C4-2B (cell line): ENCODE measurements at regions not wholly inside any gene's neighbourhood (a gene's known extent, or its start where the extent isn't known, plus 50 kb on each side); places are given as distances from the start of the nearest gene placed in this dataset.

Experiments used
- H3K27ac ChIP-seq: fragments of 450-650 bp; 2 replicates; pipeline ENCODE4 v1.5.1; 2017
- ZFX ChIP-seq: fragments of 450-650 bp; IDR thresholded peaks from 2 replicates; pipeline ENCODE4 v1.6.1; 2017
- TF ChIP-seq, protein P1 (sequence below): fragments of 450-650 bp; conservative IDR thresholded peaks from 2 replicates; pipeline ENCODE4 v1.5.1; 2017; ENCODE audit warnings: mild to moderate bottlenecking

- no peak overlapping the region for H3K27ac ChIP-seq
- TF ChIP-seq, protein P1, sequence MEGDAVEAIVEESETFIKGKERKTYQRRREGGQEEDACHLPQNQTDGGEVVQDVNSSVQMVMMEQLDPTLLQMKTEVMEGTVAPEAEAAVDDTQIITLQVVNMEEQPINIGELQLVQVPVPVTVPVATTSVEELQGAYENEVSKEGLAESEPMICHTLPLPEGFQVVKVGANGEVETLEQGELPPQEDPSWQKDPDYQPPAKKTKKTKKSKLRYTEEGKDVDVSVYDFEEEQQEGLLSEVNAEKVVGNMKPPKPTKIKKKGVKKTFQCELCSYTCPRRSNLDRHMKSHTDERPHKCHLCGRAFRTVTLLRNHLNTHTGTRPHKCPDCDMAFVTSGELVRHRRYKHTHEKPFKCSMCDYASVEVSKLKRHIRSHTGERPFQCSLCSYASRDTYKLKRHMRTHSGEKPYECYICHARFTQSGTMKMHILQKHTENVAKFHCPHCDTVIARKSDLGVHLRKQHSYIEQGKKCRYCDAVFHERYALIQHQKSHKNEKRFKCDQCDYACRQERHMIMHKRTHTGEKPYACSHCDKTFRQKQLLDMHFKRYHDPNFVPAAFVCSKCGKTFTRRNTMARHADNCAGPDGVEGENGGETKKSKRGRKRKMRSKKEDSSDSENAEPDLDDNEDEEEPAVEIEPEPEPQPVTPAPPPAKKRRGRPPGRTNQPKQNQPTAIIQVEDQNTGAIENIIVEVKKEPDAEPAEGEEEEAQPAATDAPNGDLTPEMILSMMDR: peak; percentile 31
- TF ChIP-seq ZFX: no peak
Measured at GRCh38 chr17:14768923-14769322, 468.0 kb downstream of the HS3ST3B1 start.

- TF ChIP-seq, protein P1: no peak
- no peak for TF ChIP-seq ZFX
Measured at GRCh38 chr17:14762736-14763479, 462.0 kb downstream of the HS3ST3B1 start.

GRCh38 chr17:14760719-14761411 lies 460.0 kb downstream of the HS3ST3B1 start:
- no peak overlapping the region for H3K27ac ChIP-seq
- TF ChIP-seq, protein P1: no peak
- no peak for TF ChIP-seq ZFX

More at GRCh38 chr17:14762736-14763479, 462.0 kb downstream of the HS3ST3B1 start:
- no peak overlapping the region for H3K27ac ChIP-seq

DNA sequence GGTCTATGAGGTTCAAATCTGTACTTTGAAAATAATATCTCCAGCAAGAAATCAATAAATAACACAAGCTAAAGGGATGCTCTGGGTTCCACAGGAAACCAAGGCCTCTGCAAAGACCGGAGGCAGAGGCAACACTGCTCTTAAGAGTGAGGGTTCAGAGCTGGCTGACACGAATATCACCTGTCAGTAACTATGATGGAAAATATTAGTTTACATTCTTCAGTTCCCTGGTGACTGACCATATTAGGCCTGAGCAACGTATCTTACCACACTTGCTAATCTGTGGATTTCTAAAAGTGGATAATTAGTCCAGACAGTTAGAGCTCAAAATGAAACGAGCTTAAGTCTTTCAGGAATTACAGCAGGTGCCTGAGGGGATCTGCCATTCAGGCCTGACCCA lies 459.3 kb downstream of the HS3ST3B1 start:
- H3K27ac ChIP-seq: no peak overlapping the region
- TF ChIP-seq ZFX: no peak
- TF ChIP-seq, protein P1: no peak

DNA sequence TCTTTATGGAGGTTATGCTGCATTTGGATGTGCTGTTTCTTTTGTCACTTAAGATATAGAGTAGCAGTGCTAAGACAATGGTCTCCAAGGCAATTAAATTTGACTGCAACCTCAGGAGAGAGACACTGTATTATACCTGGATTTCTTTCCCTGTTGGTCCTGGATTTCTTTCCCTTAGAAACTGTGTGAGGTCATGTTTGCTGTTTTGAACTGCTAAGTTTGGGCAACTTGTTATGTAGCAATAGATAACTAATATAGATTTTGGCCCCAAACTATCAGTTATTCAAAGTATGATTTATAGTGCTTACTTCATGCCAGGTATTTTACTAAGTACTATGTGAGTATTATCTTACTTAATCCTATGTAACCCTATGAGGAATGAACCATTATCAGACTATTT lies 458.4 kb downstream of the HS3ST3B1 start:
- TF ChIP-seq, protein P1: no peak
- no peak for TF ChIP-seq ZFX
- no peak overlapping the region for H3K27ac ChIP-seq

DNA sequence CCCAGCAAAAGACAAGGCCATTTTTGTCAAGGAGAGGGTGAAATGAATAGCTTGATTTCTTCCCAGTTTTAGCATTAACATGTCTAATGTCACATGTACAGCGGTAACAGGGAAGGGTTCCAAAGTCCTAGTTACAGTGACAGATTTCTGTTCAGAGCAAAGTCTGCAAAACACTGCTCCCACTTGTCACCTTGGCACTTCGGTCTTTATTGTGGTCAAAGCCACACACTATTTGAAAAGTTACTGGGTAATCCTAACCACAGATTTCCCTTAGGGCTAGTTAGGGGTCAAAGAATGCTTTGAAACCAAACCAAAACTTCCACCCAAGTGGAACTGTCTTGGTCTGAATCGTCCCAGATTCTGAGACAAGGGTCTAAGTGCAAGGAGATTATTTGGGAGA lies 455.6 kb downstream of the HS3ST3B1 start:
- TF ChIP-seq, protein P1: no peak
- no peak for TF ChIP-seq ZFX
- H3K27ac ChIP-seq: no peak overlapping the region

DNA sequence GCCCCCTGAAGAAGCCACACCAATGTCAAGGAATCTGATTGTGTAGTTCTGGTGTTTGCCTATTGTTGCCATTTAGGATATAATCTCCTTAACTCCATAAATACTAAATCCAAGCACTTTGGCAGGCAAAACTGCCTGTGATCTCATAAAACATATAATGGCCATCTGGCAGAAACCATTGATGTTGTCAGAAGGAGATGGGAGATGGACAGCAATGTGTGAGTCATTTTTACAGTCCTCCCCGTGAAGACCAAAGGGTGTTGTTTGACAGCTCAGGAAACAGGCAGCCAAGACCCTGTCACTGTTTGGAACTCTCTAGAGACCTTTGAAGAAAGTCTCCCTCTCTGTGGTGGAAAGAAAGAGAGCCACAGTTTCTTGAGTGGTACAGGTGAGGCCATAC lies 454.1 kb downstream of the HS3ST3B1 start:
- H3K27ac ChIP-seq: no peak overlapping the region
- TF ChIP-seq ZFX: no peak
- TF ChIP-seq, protein P1: no peak
